ENCODE measurements at regions not wholly inside any gene's neighbourhood (a gene's known extent, or its start where the extent isn't known, plus 50 kb on each side); places are given as distances from the start of the nearest gene placed in this dataset.
"Not testable (repeated sequence)": the region's sequence is repeated elsewhere in the genome, so short reads cannot be mapped to it uniquely, and the experiment has no call there.

- in situ Hi-C loops (cut with MboI; ENCODE audit: low sequenced_read_pairs): no loop called here
These were observed 452.6 kb downstream of the ZPLD1 start for GRCh38 chr3:102887431-102887830.

GRCh38 chr3:102896851-102897621 is 462.2 kb downstream of the ZPLD1 start:
- in situ Hi-C loops (cut with MboI; ENCODE audit: low sequenced_read_pairs): no loop called here

- in situ Hi-C loops (cut with MboI; ENCODE audit: low sequenced_read_pairs): no loop called here
These were observed 469.8 kb downstream of the ZPLD1 start for GRCh38 chr3:102904629-102905028.

- in situ Hi-C loops (cut with MboI; ENCODE audit: low sequenced_read_pairs): no loop called here
These were observed 471.0 kb downstream of the ZPLD1 start for GRCh38 chr3:102905811-102906210.

GRCh38 chr3:102906818-102907217 is 472.0 kb downstream of the ZPLD1 start:
- in situ Hi-C loops (cut with MboI; ENCODE audit: low sequenced_read_pairs): no loop called here

- in situ Hi-C loops (cut with MboI; ENCODE audit: low sequenced_read_pairs): no loop called here
These were observed 475.1 kb downstream of the ZPLD1 start for GRCh38 chr3:102909904-102910303.

- in situ Hi-C loops (cut with MboI; ENCODE audit: low sequenced_read_pairs): no loop called here
These were observed 481.7 kb downstream of the ZPLD1 start for GRCh38 chr3:102916532-102916931.

- in situ Hi-C loops (cut with MboI; ENCODE audit: low sequenced_read_pairs): no loop called here
These were observed 491.8 kb downstream of the ZPLD1 start for GRCh38 chr3:102926618-102927017.

GRCh38 chr3:102933377-102933776 is 498.6 kb downstream of the ZPLD1 start:
- in situ Hi-C loops (cut with MboI; ENCODE audit: low sequenced_read_pairs): no loop called here

- in situ Hi-C loops (cut with MboI; ENCODE audit: low sequenced_read_pairs): no loop called here
These were observed 501.8 kb downstream of the ZPLD1 start for GRCh38 chr3:102936511-102937045.

GRCh38 chr3:102941786-102942185 is 507.0 kb downstream of the ZPLD1 start:
- in situ Hi-C loops (cut with MboI; ENCODE audit: low sequenced_read_pairs): no loop called here

GRCh38 chr3:102946445-102946844 is 511.6 kb downstream of the ZPLD1 start:
- in situ Hi-C loops (cut with MboI; ENCODE audit: low sequenced_read_pairs): not testable (repeated sequence)

- in situ Hi-C loops (cut with MboI; ENCODE audit: low sequenced_read_pairs): no loop called here
These were observed 537.5 kb downstream of the ZPLD1 start for GRCh38 chr3:102972350-102972749.

- in situ Hi-C loops (cut with MboI; ENCODE audit: low sequenced_read_pairs): no loop called here
These were observed 539.5 kb downstream of the ZPLD1 start for GRCh38 chr3:102974333-102974732.

GRCh38 chr3:102979191-102979590 is 544.4 kb downstream of the ZPLD1 start:
- in situ Hi-C loops (cut with MboI; ENCODE audit: low sequenced_read_pairs): no loop called here

GRCh38 chr3:102979682-102980354 is 545.0 kb downstream of the ZPLD1 start:
- in situ Hi-C loops (cut with MboI; ENCODE audit: low sequenced_read_pairs): no loop called here

GRCh38 chr3:102980355-102980696 is 545.5 kb downstream of the ZPLD1 start:
- in situ Hi-C loops (cut with MboI; ENCODE audit: low sequenced_read_pairs): no loop called here

GRCh38 chr3:103002425-103003176 is 567.8 kb downstream of the ZPLD1 start:
- in situ Hi-C loops (cut with MboI; ENCODE audit: low sequenced_read_pairs): no loop called here

- in situ Hi-C loops (cut with MboI; ENCODE audit: low sequenced_read_pairs): no loop called here
These were observed 571.8 kb downstream of the ZPLD1 start for GRCh38 chr3:103006526-103007183.

GRCh38 chr3:103009609-103010008 is 574.8 kb downstream of the ZPLD1 start:
- in situ Hi-C loops (cut with MboI; ENCODE audit: low sequenced_read_pairs): no loop called here

- in situ Hi-C loops (cut with MboI; ENCODE audit: low sequenced_read_pairs): no loop called here
These were observed 591.1 kb downstream of the ZPLD1 start for GRCh38 chr3:103025880-103026279.
